IPS DF 4.7 (cell line): ENCODE measurements at regions not wholly inside any gene's neighbourhood (a gene's known extent, or its start where the extent isn't known, plus 50 kb on each side); places are given as distances from the start of the nearest gene placed in this dataset.
"Not testable (repeated sequence)": the region's sequence is repeated elsewhere in the genome, so short reads cannot be mapped to it uniquely, and the experiment has no call there.

Experiments used
- DNase-seq: peaks from one replicate; pipeline ENCODE4 v3.0.0-alpha.2; 2013; ENCODE audit warnings: low spot score; ENCODE audit errors: extremely low read depth

DNA sequence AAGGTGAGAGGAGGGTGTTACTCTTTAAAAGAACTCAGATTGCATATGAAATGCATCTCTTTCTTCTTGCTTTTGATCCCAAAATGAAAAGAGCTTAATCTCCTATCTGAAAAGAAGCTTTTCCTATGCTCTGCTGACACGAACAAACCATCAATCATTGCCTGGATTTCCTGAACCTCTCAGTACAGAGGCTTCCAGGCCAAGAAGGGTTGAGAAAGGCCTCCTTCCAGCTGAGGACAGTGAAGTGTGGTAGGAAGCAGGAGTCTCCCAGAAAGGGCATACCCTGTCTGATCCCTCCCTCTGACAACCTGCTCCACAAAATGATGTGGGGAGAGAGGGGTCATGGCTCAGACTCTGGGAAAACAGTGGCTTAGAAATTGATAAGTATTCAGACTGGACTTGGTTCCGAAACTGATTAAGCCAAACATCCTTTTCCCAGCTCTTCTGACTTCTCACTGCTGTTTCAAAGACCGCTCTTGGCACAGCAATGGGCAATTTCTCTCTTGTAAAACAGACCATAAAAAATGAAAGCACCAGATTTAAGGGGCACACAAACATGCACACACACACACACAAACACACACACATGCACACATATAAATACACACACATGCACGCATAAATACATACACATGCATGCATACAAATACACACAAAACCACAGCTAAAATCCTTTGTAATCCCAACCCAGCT is 310.3 kb downstream of the SIPA1L2 start:
- DNase-seq = no peak

DNA sequence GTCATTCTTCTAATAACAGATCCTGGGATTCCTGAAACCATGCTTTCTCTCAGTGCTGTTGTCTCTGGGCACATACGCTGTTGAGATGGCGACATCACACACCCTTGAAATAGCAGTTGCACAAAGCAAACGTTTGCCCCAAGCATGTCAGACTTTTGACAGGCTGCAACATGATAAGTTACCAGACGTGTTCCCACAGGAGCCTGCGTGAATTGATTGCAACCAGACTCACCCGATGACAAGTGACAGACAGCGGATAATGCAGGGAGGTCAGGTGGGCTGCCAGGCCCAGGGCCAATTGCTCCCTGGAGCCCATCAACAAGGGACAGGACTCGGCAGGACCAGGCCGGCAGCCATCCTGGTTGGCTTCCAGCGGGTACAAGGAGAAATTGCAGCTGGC is 310.9 kb downstream of the SIPA1L2 start:
- no peak for DNase-seq

DNA sequence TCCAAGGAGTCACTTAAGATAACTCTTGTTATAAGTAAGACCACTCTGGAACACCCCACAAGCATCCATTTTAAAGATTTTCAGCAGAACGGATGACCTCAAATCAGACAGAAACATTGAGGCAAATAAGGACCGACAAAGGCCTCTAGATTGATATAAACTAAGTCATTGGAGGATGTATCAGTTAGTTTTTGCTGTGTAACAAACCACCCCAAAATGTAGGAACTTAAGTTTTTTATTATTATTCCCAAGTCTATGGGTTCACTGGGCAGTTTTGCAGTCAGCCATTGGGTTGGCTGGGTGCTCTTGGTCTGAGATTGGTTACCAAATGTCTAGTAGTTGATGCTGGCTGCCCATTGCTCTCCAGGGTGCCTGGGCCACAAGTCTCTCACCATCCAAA is 311.8 kb downstream of the SIPA1L2 start:
- DNase-seq = no peak

DNA sequence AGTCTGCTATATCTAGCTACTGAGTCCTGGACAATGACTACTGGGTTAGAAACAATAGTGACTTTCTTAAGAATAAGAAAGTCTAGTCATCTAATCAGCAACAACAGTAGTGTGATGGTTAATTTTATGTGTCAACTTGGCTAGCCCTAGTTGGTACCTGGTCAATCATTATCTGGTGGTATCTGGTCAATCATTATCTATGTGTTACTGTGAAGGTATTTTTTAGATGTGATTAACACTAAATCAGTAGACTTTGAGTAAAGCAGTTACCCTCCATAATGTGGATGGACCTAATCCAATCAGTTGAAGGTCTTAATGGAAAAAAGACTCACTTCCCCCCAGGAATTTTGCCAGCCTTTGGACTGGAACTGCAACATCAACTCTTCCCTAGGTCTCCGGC is 312.6 kb downstream of the SIPA1L2 start:
- DNase-seq = no peak

DNA sequence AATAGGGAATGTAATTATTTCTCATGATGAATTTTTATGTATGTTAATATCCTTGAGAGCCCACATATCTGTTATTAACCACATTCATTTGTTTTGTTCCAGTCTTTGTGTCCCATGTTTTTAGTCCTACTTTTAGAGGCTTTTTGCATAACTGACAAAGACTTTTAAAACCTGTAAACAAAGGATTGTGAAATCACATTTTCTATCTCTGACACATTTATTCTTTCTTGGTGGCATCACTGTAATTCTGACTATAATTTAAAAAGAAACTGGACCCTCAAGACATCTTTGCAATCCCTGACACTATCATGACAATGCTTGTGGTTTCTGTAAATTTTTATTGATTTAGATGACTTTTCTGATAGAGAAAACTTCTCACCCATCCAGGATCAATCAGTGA is 313.1 kb downstream of the SIPA1L2 start:
- no peak for DNase-seq

DNA sequence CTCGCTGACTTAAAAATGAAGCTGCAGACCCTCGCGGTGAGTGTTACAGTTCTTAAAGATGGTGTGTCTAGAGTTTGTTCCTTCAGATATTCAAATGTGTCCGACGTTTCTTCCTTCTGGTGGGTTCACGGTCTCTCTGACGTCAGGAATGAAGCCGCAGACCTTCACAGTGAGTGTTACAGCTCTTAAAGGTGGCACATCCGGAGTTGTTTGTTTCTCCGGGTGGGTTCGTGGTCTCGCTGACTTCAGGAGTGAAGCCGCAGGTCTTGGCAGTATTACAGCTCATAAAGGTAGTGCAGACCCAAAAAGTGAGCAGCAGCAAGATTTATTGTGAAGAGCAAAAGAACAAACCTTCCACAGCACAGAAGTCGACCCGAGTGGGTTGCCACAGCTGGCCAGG is 316.1 kb downstream of the SIPA1L2 start:
- DNase-seq = not testable (repeated sequence)

DNA sequence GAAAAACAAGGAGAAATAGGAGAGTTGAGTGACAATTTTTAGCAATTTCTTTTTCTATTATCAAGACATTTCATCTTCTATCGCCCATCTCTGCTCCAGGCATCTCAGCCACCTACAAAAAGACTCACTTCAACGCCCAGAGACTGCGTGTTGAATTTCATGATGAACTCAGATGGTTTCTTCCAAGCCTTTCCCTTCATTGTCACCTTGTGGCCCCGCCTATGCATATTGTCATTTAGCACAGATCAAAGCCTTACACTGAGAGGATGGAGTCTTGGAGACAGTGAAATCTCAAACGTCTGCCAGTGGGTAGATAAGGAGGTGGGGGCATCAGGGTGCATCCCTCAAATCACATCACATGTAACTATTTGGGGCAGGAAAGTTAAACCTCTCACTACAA is 319.4 kb downstream of the SIPA1L2 start:
- DNase-seq = no peak

DNA sequence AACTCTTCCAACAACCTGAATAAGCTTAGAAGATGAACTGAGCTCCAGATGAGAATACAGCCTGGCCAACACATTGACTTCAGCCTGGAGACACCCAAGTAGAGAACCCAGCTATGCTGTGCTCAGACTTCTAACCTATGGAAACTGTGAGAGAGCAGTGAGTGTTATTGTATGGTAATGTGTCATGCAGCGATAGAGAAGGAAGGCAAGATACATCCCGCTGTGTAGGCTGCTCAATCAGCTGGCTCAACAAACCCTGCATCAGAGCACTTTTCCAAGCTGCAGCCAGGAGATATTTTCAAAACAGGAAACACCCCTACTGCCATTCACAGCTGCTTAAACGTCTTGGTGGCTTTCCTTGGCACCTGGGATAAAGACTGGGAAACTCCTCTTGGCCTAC is 321.3 kb downstream of the SIPA1L2 start:
- DNase-seq = no peak

DNA sequence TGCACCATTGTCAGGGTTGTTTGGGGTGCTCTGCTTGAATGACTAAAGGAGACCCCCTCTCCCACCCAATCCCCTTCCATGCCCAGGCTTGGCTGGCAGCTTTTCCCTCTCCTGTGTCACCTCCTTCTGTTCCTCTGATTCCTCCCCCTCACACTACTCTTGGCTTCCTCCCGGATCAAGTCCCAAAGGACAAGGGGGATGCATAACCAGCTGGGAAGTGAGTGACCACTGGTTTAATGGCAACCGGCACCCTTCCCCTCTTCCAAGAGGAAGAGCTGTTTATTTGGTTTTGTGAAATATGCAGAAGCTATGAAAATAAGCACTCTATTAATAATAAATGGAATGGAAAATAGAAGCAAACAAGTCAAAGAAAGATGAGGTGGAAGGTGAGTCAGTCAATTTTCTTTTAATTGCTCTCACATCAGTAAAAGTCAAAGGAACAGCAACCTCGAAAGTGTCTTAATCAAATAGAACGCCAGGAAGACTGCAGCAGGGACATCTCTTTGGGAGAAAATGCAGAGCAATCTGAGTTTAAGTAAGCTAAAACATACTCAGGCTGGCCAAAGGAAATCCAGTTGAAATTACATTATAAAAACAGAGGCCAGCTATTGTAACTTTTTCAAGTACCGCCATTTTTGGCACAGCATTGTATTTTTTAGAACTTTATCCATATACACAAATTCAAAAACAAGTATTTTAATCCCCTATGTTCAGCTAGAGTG is 322.5 kb downstream of the SIPA1L2 start:
- no peak for DNase-seq

DNA sequence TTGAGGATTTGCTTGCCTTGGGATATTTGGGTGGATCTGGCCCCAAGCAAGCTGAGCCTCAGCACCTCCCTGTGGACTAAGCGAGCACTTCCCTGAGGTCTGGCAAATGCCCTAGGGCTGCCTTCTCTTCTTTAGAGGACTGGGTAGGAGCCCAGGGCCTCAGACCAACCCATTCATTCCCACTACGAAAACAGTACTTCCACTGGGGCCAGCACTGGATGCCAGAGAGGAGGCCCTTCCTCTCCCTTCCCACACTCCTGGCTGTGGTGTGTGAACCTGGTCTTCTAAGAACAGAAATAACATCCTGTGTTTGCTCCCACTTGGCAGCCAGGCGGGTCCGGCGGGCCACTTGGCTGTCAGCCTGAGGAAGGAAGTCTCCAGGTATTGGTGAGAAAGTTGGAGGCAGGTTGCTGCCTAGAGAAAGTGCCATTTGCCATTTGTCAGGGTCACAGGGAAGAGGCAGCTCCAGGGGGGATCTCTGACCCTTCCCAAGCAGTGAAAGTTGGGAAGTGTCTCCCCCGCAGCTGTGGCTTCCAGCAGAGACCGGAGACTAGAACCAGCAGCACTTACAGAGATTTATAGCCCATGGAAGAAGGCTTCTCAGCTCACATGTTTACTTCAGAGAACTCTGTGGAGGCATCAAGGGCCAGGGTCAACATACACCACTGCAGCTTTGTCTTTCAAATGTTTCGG is 323.5 kb downstream of the SIPA1L2 start:
- no peak for DNase-seq

DNA sequence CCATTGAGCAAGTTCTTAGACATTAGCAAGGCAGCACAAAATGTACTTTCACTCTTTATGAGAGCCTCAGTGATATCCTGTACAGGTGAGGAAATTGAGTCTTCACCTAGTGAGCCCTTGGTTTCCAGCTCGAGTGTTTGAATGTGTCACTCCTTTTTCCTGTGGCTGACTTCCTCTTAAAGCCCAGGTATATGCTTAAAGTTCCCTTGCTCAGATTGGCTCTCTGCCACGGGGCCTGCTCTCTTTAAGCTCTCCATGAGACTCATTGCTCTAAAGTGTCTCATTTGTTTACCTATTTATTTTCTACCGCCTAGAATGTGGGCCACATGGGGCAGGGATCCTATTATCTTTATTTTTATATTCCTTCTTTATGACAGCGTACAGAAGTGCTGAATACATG is 324.9 kb downstream of the SIPA1L2 start:
- DNase-seq = no peak

DNA sequence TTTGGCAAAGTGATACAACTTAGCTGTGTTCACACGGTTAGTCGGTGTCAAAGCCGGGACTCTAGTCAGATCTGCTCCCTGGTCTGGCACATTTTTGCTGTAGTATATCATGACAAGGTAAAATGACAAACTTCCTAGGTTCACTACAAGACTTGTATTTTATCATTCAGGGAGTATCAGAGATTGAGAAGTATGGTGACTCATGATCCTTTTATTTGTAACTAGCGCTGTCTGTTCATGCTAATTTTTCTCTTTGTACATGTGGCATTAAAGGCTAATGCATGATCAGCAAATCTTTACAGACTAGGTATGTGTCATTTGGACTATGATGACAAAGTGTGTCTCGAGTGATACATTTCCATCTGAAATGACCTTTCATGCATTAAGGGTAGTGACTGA is 326.7 kb downstream of the SIPA1L2 start:
- no peak for DNase-seq

DNA sequence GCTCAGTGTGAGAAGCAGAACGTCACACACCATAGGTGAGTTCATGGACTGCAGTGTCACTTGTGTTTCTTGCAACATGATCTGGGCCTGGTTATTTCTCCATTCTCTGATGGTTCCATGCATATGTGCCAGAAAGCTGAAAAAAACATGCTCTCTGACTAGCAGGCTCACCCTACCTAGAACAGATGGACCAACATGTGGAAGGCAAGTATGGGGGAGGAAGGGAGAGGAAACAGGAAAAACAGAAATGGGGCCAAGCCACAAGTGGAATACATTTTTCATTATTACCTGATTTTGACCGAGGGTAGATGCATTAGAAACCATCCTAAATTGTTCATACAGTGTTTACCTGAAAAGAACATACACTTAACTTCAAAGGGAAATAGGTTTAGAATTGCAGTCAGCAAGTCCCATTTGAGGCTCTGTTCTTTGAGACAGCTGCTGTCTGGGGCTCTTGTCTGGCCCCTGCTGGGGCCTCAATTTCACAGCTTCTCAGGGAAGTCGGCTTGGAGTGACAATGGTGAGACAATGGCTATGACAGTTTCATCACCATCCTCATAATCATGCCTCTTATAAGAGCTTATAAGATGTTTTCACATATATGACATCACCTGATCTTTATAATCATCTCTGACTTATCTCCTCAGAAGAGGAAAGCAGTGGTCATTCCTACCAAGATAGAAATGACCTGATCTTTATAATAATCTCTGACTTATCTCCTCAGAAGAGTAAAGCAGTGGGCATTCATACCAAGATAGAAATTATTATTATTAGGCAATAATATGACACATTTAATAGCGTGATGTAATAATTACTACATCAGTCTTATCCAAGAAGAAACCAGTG is 327.3 kb downstream of the SIPA1L2 start:
- DNase-seq = no peak

DNA sequence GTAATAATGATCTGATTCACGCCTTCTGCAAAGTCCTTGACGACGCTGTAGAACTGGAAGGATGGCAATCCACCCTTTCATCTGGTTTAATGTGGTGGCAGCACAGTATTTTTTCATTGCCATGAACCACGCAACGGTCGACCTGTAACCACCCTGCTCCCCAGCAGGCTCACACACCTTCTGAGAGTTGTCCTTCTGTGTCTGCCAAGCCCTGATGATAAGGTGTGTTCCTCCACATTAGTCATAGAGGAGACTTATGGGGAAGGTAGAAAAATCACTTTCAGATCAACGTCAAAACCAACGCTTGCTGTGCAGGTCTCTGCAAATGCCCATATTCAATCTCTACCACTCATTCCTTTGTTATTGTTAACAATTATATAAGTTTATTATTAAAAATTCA is 328.7 kb downstream of the SIPA1L2 start:
- DNase-seq = no peak

DNA sequence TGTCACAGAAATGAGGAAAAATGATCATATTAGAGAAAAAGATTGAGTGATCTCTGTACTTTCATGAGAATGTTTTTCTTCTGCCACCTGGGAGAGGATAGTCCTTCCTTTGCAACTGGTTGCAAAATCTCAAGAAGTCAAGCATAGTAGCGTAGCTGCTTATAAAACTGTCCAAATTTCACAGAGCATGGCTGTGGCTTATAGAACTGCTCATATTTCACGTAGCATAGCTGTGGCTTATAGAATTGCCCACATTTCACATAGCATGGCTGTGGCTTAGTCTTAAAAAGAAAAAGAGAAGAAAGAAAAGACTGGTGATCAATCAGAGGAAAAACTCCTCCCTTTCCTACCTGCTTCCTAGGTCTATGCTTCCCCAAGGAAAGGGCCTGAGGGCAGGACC is 329.5 kb downstream of the SIPA1L2 start:
- no peak for DNase-seq

DNA sequence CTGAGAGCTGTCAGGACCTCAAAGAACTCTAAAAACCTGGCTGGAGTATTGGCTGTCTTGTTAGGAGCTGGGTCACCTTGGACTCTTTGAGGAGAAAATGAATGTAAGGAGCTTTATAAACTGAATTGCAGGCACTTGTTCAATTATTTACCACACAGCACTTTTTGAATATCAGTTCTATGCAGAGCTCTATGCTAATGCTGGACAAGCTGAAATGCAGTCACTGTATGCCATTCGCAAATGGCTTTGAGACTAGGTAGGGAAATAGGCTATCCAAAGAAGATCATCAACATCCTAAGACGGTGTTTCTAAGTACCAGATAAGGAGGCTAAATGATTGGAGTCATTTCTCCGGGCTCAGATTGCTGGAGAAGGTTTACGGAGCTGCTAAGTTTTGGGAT is 333.5 kb downstream of the SIPA1L2 start:
- DNase-seq = no peak

DNA sequence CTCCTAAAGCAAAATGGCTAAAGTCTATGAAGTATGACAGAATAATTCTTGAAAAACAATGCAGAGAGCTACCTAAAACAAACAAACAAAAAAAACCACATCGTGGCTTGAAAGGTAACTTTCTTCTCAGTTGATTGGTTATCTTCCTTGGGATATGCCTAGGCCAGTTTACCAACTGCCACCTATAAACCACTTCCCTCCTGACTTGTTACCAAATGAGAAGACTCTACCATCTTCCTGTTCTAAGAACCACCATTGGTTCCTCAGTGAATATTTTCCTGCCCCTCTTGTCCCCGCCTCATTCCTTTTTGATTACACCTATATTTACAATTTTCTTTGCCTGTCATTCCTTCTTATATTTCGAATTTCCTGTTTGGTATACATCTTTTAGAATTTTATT is 336.6 kb downstream of the SIPA1L2 start:
- no peak for DNase-seq

DNA sequence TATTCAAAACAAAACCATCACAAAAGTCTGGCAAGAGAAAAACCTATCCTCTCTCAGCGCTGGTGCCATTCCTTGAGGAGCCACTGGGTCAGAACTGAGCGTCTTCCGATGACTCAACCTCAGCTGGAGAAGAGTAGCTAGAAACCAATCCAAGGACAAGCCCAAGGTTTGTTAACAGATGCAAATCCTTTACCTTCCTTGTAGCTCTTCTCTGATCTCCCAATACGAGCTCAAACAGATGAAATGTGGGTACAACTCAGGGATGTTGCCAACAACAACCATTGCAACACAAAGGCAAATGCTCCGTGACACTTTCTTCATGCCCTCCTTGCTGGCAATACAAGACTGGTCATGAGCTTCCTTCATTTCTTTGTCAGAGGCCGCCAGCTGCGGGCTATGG is 337.1 kb downstream of the SIPA1L2 start:
- DNase-seq = no peak

DNA sequence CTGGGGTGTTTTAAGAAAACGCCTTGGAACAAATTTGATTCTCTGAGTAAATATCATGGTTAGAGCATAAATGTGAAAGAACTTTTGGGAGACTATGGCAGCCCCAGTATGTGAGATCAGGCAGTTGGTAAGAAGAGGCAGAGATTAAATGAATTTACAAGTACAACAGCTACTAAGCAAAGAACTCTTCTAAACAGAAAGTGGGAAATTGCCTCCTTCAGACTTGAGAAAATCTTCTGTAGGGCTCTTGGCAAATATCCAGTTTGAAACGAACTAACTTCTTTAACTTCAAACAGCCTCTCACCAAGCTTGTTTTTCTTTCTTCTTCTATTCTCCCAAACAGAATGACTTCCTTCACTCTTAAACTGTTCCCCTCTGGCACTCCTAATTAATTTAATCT is 337.7 kb downstream of the SIPA1L2 start:
- DNase-seq = no peak

DNA sequence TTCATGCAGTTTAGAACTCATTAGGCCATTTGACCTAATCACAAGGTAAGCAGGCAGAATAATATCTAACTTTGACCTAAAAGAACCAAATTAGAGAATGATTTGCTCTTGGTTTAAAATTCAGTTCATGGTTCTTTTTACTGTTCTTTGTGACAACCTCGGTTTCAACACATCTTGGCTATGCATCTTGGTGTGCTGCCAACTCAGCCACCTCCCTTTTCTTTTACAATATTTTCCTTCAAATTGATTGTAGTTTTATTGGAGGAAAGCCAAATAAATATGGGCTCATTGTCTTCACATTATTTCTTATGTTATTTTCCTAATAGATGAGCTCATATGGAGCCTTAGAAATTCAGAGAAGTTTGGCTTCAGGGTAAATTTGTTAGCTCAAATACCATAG is 338.3 kb downstream of the SIPA1L2 start:
- DNase-seq = no peak

DNA sequence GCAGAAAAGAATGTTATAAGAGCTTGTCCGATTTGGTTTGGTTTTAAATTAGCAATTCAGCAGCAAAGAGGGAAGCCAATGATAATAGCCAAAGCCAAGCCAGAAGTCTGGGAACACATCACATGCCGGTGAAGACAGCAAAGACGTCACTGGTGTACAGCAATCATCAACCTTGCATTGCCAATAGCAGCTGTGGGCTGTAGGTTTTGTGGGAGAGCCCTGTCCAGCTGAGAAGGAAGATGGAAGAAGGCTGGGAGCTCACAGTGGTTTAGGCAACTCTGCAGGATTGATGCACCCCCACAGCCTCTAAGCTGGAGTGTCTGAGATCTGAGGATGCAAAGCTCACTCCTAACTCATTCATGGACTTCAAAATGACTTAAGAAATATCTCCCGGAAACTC is 338.7 kb downstream of the SIPA1L2 start:
- no peak for DNase-seq

DNA sequence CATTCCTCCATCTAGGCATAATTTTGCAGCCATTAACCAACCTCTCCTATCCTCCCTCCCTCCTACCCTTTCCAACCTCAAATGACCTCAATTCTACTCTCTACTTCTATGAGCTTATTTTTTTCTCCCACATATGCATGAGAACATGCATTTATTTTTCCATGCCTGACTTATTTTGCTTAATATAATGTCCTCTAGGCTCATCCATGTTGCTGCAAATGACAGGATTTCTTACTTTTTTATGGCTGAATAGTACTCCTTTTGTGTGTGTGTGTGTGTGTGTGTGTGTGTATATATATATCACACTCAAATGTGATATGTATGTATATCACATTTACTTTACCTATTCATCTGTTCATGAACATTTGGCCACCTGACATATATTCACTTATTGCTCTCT is 339.4 kb downstream of the SIPA1L2 start:
- DNase-seq = no peak
